ENCODE measurements at regions not wholly inside any gene's neighbourhood (a gene's known extent, or its start where the extent isn't known, plus 50 kb on each side); places are given as distances from the start of the nearest gene placed in this dataset.
"Not testable (repeated sequence)": the region's sequence is repeated elsewhere in the genome, so short reads cannot be mapped to it uniquely, and the experiment has no call there.

DNA sequence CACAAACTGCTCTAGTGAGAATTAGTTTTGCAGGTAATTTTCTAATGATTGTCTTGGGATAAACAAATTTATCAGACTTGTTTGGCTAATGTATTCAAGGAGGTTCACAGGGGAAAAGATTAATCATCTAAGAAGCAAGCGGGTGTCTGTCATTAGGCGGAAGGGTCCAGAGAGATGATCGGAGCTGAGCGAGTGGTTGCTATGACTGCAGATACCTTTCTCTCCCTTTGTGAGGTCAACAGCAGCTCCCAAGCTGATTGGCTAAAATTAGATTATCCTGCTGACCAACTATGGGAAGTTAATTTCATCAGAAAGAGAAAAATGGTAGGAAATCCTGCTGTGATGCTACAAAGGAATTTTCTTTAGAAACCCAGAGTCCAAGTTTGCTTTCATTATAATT lies 276.0 kb downstream of the SOX2 start:
- DNase-seq (ENCODE audit: low spot score): no peak

DNA sequence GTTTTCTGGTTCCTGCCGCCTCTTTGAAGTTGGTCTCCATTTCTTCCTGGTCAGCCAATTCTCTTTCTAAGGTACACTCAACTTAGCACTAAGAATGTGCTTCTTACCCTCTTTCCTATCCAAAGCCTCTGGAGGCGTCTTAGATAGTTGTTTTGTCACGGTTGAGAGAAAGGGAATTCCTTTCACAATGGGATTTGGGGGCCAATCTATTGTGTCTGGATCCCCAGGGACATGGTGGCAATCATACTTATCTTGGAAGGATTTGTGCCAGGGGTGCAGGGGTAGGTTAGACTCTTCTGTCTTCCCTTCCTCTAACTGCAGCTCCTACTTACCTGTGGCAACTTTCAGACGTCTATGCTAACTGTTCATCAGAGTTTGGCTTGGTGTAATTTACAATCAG lies 287.1 kb downstream of the SOX2 start:
- DNase-seq (ENCODE audit: low spot score): no peak

DNA sequence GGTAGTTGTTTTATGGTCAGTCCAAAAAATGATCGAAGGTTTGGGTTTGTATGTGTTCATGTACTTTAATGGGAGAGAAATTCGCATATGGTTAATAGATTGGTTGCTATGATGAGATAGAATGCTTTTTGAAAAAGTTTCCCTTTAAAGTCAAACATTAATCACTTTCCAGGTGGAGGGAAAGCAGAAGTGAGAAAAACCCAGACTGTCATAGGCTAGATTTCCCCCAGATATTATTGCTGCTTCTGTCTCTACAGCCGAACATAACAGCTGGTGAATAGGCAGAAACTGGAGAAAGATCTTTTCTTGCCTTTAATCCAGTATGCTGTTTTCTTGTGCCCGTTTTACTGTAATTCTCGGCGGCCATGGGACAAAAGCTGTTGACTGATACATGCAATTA lies 287.6 kb downstream of the SOX2 start:
- no peak for DNase-seq (ENCODE audit: low spot score)

DNA sequence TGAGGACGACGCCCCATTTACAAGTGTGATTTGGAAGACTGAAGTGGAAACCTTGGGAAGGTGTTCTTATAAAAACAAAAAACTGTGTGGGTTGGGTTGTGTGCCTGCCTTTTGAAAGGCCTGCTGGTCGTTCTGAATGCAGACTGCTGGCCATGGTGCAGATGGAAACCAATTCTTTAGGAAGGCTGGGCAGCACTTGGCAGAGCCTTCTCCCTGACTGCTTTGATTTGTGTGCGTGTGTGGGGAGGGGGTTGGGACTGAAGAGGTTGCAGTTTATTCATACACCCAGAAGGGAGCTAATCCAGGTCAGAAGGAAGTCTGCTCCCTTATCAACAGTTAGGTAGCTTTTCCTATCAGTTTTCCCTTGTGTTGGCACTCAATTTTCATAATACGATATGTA lies 288.7 kb downstream of the SOX2 start:
- DNase-seq (ENCODE audit: low spot score): no peak

DNA sequence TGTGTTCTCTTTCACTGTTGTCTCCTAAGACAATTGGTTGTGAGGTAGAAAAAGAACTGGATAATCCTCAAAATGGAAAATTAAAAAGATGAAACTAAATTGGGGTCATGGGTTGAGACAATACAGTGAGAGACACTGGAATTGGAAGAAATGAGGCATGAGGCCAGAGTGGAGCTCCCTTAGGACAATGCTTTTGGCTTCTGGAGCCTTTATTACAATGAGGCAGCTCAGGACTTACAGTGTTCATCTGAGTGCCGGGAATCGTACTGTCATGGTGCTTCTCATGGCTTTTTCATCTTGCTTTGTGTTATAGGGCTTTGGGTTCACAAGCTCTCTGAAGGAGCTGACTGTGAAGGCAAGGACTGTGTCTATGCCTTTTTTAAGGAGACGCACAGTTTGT lies 293.5 kb downstream of the SOX2 start:
- DNase-seq (ENCODE audit: low spot score): no peak

DNA sequence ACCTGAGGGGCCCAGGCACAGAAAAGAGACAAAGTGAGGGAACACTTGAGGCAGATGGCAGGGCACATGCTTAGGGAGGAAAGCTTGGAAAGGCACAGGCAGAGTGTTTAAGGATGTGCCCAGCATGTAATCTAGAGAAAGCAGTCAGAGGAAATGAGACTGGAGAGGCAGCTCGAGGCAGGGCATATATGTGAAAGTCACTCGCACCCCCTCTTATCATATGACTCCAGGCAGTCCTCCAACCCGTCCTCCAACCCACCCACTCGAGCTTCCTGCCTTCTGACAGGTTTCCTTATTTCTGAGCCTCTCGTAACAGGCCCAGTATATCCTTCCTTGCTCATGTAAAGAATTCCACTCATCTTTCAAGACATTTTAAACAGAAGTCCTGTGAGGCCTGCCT lies 294.0 kb downstream of the SOX2 start:
- no peak for DNase-seq (ENCODE audit: low spot score)

DNA sequence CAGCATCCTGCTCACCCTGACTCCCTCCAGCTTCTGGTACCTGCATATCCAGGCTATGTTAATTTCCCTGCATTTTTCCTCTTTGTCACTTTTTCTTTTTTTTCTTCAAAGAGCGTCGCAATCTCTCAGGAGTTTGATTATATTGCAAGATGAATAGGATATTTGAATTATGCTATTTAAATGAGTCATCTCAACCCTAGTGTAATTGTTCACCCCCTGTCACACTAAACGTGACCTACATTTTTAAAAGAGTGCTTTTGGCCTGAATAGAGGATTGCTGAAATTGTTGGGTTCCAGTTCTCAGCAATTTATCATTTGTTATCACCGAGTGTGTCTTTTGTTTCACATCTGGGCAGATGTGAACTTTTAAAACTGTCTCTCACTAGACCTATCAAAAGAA lies 294.7 kb downstream of the SOX2 start:
- DNase-seq (ENCODE audit: low spot score): no peak

DNA sequence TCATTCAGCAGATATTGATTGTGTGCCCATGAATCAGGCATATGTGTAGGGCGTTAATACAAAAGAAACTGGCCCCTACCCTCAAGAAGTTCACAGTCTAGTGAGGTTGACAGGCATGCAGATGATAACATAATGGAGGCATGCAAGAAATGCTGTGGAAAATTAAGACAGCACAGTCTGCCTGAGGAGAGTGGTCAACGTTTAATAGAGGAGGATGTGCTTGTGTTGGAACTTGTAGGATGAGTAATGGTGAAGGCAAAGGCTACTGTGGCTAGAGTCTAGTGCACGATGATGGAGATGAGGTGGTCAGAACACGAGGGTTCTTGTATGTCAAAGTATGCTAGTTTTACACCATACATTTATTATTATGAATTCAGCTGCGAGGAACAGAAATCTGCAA lies 295.7 kb downstream of the SOX2 start:
- DNase-seq (ENCODE audit: low spot score): no peak

DNA sequence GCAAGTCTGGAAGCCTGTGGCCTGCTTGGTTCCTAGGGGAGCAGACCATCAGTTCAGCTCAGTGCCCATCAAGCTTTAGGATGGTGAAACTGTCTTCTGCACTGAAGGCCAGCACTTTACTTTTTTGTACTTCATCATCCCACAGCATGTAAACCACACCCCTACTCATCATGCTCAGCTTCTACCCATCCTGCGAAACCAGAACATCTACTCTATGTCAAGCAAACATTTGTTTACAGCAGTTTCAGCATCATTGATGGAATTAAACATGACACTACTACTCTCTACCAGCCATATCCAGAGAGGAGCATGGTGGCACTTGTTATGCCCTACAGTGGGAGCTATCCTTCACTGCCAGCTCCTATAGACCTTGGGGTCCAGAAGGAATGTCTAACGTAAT lies 306.6 kb downstream of the SOX2 start:
- no peak for DNase-seq (ENCODE audit: low spot score)

DNA sequence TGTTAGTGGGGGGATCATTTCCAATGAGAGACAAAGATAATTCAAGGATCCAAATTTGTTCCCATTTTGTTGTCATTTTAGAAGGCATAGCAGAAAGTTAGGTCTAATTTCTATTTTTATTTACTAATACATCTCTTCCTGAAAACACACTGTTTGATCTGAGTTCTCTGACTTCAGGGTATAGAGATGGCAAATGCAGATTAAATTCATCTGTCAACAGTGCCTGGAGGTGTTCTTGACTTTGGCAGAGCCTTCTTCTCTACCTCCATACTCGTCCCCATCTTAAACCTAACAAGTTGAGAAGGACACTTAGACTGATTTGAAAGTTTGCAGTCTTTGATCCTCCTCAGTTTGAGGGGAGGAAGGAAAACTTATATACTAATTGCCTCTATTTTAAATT lies 308.2 kb downstream of the SOX2 start:
- DNase-seq (ENCODE audit: low spot score): no peak

DNA sequence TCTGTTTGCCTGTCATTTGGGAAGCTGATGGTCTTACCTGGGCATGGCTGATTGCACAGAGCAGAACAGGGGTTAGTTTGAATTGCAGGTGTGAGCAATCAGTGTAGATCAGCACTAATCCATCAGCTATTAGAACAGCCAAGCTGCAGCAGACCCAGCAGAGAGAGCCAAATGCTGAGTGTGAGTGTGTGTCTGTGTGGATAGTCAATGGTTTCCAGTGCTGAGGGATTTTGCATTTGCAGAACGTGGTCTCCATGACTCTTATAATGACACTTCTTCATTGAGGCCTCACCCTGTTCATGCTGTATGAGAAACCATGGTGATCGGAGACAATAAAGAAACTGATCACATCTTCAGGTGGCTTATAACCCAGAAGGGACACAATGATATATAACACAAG lies 312.1 kb downstream of the SOX2 start:
- DNase-seq (ENCODE audit: low spot score): no peak

DNA sequence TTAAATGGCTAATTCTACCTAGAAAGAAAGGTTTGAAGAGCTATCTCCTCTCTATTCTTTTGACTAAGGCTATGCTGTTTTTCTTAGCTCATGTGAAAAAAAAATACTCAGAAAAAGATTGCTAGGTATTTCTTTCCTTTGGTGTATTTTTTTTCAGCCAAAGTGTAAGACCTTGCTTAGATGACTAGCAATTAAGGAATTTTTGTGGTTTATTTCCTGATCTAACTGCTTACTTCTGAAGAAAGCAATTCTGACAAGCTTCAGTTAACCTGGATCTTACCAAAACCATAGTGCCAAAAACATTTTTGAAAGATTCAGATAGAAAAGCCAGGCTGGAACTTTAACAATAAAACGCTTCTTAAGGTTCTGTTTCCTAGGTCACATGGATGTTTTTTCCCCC lies 315.6 kb downstream of the SOX2 start:
- DNase-seq (ENCODE audit: low spot score): no peak

DNA sequence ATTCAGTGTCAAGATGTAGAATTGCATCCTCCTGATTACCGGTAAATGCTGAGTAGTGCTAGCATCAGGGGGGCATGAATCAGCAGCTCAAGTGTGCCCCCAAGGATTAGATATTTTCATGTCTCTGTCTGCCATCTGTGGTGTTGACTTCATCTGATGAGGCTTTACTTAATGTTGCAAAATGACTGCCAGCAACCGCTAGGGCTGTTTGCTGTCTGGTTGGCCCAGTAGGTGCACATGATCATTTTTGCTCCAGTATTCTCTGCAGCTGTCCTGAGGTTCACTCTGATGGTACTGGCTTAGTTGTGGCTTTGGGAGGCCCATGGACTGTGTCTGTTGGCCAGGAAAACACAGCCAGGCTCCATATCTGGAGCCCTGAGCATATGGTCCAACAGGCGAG lies 316.4 kb downstream of the SOX2 start:
- no peak for DNase-seq (ENCODE audit: low spot score)

DNA sequence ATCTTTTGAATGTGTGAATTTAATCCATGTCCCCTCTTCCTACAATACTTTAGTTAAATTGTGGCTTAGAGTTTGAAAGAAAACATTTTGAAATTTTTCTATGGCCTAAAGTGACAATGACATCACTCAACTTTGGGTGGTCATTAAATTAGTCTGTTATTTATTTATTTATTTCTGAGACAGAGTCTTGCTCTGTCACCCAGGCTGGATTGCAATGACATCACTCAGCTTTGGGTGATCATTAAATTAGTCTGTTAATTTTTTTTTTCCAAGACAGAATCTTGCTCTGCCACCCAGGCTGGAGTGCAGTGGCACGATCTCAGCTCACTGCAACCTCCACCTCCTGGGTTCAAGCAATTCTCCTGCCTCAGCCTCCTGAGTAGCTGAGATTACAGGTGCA lies 322.5 kb downstream of the SOX2 start:
- DNase-seq (ENCODE audit: low spot score): not testable (repeated sequence)

DNA sequence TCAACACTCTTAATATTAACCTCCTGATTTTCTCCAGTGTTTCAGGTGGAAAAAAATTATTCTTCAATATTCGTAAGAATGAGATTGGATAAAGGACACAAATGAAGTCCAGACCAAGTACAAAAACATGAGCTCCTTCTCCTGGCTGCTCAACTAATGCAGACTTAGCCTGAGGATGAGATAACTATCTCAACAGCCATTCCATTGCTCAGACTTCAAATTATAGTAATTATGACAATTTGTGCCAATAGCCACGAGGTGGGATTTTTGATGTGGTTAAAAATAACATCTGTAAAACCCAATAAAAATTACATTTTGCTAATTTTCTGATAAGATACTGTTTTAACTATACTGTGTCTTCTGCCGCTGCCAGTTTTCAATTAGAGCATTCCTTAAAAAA lies 323.6 kb downstream of the SOX2 start:
- no peak for DNase-seq (ENCODE audit: low spot score)

DNA sequence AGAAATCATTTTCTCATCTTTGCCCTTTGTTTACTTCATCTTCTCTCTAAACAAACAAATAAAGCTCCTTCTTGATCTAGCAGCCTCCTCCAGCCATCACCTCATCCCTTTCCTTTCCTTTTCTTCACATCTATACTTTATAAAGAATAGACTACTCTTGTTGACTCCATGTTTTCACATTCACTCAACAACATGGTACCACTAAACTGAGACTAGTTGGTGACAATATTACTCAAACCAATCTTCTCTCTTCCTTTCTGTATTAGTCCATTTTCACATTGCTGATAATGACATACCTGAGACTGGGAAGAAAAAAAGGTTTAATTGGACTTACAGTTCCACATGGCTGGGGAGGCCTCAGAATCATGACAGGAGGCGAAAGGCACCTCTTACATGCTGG lies 324.7 kb downstream of the SOX2 start:
- DNase-seq (ENCODE audit: low spot score): no peak

DNA sequence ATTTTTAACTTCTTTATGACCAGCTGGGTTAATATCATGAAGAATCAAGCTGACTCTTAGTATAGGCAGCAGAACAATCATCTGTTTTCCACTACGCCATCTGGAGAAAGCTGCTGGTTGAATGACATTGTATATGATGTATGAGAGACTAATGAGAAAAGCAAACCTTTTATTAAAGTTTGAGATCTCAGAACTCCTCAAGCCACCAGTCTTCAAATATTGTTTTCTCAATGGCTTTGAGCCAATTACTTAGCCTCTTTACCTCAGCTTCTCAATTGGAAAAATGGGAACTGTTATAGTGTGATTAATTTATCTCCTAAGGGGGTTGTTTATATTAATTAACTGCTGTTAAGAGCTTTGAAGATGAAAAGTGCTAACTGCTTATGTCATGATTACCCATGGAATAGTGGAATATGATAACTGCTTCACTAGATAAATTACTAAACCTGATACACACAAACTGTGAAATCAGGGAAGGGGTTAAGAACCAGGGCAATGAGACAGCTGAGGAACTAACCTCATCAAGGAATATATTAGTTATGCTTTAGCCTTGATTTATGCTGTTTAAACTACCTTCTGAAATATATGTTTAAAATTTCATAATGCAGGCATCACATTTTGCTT lies 330.1 kb downstream of the SOX2 start:
- DNase-seq (ENCODE audit: low spot score): no peak

DNA sequence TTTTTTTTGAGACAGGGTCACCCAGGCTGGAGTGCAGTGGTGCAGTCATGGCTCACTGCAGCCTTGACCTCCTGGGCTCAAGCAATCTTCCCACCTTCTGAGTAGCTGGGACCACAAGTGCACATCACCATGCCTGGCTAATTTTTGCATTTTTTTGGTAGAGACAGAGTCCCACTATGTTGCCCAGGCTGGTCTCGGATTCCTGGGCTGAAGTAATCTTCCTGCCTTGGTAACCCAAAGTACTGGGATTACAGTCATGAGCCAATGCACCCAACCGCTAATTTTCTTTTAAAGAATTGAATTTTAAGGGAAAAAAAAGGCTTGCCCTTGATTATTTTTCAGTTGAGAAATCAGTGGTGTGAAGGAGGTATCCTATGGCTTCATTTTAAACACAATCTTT lies 334.0 kb downstream of the SOX2 start:
- DNase-seq (ENCODE audit: low spot score): no peak

DNA sequence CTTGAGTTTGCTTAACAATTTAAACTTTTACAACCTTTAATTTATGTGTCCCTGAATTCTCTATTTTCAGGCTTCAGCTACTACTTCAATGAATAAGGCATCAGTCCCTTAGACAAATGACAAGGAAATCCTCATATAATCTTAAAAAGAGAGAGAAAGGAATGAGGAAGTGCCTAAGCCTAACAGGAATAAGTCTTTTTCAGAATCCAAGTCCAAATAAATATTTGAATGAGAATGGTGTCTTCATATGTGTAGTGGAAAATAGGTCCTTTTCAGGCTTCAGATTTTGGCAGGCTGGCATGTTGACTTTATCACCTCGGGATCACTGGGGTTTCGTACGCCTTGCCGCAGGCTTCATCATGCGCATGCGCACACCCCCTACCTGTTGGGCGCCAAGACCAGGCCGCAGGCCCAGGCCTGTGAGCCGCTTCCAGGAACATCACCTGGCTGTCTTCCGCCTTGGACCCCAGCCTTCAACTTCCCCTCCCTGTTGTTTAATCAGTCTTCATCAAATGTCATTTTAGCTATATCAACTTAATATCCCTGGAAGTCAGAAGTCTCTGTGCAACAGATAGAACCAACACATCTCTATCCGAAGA lies 334.5 kb downstream of the SOX2 start:
- DNase-seq (ENCODE audit: low spot score): no peak

DNA sequence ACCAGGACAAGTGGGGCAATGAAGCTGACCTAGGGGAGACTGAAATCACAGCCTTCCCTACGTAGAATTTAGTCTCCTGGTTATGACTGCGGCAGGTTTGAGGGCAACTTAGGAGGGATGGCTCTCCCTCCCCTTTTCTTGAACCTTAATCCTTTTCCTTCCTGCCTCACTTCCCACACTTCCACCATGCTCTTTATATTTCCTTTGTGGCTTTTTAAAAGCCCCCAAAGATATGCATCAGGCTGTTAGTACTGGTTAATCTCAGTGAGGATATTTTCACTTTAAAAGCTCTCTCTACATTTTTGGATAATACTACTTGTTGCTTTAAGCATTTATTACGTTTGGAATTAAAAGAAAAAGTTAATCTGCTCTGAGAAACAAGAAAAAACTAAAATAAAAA lies 339.2 kb downstream of the SOX2 start:
- DNase-seq (ENCODE audit: low spot score): no peak

DNA sequence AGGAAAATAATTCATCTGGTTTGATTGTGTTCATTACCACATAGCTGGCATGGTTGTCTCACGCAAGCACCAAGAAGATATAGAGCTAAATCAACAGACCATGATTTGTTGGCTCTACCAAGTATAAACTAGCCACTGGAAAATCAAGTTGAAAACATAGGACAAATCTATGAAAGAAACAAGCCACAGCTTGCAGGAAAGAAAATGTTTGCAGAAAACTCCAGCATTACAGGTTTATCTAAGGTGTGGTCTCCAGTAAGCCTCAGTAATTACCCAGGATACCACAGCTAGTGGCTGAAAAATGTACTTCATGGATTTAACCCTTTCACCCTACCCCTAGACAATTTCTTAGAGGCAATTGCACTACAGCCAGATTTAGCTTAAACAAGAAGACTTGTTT lies 340.6 kb downstream of the SOX2 start:
- no peak for DNase-seq (ENCODE audit: low spot score)

DNA sequence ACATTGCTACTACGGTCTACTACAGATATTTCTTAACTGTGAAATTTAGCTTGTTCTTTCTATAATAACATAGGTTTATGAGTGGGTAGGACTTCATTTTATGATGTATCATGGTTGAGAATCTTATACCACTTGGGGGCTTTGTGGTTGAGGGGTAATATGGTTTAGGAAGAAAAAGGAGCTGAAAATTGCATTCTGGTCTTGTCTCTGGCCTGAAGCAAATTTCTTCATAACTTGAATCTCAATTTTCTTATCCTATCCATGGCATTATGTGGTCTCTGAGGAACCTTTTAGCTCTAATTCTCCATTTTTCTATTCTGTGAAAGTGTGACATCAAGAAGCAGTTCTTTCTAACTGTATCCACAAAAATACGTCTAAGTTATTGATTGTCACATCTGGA lies 341.0 kb downstream of the SOX2 start:
- no peak for DNase-seq (ENCODE audit: low spot score)

DNA sequence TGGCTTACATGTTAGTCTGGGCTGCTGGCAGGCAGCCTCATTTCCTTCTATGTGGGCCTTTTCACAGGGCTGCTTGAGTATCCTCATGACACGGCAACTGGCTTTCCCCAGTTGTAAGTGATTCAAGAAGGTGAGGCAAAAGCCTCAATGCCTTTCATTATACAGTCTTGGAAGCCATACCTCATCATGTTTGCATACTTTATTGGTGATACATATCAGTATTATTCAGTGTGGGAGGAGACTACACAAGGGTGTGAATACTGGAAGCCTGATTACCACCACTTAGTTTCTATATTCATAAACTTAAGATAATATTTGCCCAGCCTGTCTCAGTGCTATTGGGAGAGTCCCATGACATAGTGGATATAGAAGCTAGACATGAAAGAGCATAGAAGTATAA lies 346.8 kb downstream of the SOX2 start:
- DNase-seq (ENCODE audit: low spot score): no peak

DNA sequence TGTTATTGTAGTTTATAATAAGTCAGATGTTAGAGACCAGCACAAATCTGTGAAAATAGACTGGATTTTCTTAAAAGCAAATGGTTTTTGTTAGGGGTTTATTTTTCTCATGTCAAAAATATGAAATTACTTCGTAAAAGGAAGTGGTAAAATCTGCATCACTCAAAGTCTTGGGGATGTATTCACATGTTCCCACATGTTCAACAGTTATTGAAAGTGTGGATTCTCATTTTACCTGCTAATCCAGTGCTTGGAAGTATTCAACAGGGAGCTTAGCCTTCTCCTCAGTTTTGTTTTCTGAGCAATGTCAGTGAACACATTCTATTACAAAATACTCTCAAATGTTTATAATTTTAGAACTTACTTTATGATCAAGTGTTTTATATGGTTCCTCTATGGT lies 352.0 kb downstream of the SOX2 start:
- no peak for DNase-seq (ENCODE audit: low spot score)

DNA sequence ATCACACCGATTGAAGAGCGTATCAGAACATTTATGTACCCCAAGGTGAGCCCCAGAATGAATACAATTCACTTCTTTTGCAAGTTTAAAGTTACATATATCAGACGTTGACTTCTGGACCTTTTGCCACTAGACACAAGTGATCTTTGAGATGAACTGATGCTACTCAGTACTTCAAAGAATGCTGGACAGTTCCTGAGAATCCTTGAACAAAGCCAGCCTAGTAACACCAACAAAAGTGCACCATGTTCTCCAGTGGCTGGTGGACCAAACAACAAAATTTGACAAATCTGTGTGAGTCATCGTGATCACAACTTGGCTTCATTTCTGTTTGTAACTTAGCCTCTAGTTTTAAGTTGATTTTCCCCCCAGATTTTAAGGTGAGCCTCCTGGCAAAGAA lies 355.7 kb downstream of the SOX2 start:
- no peak for DNase-seq (ENCODE audit: low spot score)
